ENCODE measurements at regions not wholly inside any gene's neighbourhood (a gene's known extent, or its start where the extent isn't known, plus 50 kb on each side); places are given as distances from the start of the nearest gene placed in this dataset.

- TF ChIP-seq, protein P1, sequence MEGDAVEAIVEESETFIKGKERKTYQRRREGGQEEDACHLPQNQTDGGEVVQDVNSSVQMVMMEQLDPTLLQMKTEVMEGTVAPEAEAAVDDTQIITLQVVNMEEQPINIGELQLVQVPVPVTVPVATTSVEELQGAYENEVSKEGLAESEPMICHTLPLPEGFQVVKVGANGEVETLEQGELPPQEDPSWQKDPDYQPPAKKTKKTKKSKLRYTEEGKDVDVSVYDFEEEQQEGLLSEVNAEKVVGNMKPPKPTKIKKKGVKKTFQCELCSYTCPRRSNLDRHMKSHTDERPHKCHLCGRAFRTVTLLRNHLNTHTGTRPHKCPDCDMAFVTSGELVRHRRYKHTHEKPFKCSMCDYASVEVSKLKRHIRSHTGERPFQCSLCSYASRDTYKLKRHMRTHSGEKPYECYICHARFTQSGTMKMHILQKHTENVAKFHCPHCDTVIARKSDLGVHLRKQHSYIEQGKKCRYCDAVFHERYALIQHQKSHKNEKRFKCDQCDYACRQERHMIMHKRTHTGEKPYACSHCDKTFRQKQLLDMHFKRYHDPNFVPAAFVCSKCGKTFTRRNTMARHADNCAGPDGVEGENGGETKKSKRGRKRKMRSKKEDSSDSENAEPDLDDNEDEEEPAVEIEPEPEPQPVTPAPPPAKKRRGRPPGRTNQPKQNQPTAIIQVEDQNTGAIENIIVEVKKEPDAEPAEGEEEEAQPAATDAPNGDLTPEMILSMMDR (IDR thresholded peaks at IDR 0.05), result no peak
- TF ChIP-seq HMGXB4 (CRISPR knock-in tag; IDR thresholded peaks at IDR 0.05; ENCODE audit: borderline replicate concordance) (no peak), POLR2A (IDR thresholded peaks at IDR 0.05; ENCODE audit: low read length) (no peak), MAZ (IDR thresholded peaks at IDR 0.05; ENCODE audit: borderline replicate concordance, low read depth, low read length) (no peak), CHD2 (IDR thresholded peaks at IDR 0.05; ENCODE audit: low read length, partially characterized antibody) (no peak), KDM1A (IDR thresholded peaks at IDR 0.05; ENCODE audit: low read depth) (no peak), CBX8 (IDR thresholded peaks at IDR 0.05) (no peak), RAD21 (conservative IDR thresholded peaks at IDR 0.05 in 1 of 2, IDR thresholded peaks at IDR 0.05 in 1 of 2) (no peak), EP300 (IDR thresholded peaks at IDR 0.05) (no peak), RFX5 (IDR thresholded peaks at IDR 0.05) (no peak)
- TF ChIP-seq, protein P2, sequence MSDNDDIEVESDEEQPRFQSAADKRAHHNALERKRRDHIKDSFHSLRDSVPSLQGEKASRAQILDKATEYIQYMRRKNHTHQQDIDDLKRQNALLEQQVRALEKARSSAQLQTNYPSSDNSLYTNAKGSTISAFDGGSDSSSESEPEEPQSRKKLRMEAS (IDR thresholded peaks at IDR 0.05), result no peak
Measured at GRCh38 chr2:163121483-163121882, 282.9 kb upstream of the KCNH7 start.

Measured in A549 (cell line).